OCI-LY3 (cell line): ENCODE measurements at regions not wholly inside any gene's neighbourhood (a gene's known extent, or its start where the extent isn't known, plus 50 kb on each side); places are given as distances from the start of the nearest gene placed in this dataset.

ENCODE experiments used
- H2AFZ ChIP-seq: fragments of 200-600, 300-600 bp; shearing (Covaris generic); 2 replicates; pipeline ENCODE4 v1.6.0; 2014; ENCODE audit warnings: antibody characterized with exemption, low read depth, low read length
- H3K27ac ChIP-seq: fragments of 200-600, 300-600 bp; sonication (generic); 2 replicates; pipeline ENCODE4 v1.5.1; 2014; ENCODE audit warnings: mild to moderate bottlenecking, low read length, moderate library complexity, mixed read lengths
- H3K27me3 ChIP-seq: fragments of 200-600, 300-600 bp; sonication (generic); 2 replicates; pipeline ENCODE4 v1.6.1; 2014; ENCODE audit warnings: low read depth, low read length, mixed read lengths
- H3K36me3 ChIP-seq: fragments of 200-600, 300-600 bp; sonication (generic); replicated peaks from 2 replicates; pipeline ENCODE3; 2014; ENCODE audit warnings: low read depth, low read length, mixed read lengths
- H3K4me1 ChIP-seq: fragments of 300-600, 200-600 bp; sonication (generic); 2 replicates; pipeline ENCODE4 v1.6.1; 2014; ENCODE audit warnings: low read length, mixed read lengths
- H3K4me2 ChIP-seq: fragments of 200-600, 300-600 bp; sonication (generic); 2 replicates; pipeline ENCODE4 v1.6.1; 2014; ENCODE audit warnings: low read length, mixed read lengths
- H3K4me3 ChIP-seq: fragments of 300-600, 200-600 bp; sonication (generic); 2 replicates; pipeline ENCODE4 v1.5.1; 2014; ENCODE audit warnings: antibody characterized with exemption, mild to moderate bottlenecking, low read length, moderate library complexity
- H3K79me2 ChIP-seq: fragments of 300-600, 200-600 bp; shearing (Covaris generic); 2 replicates; pipeline ENCODE4 v1.6.1; 2014; ENCODE audit warnings: mild to moderate bottlenecking, low read length, mixed read lengths
- H3K9ac ChIP-seq: fragments of 300-600, 200-600 bp; shearing (Covaris generic); 2 replicates; pipeline ENCODE4 v1.6.0; 2014; ENCODE audit warnings: mild to moderate bottlenecking, low read length, moderate library complexity
- H3K9me3 ChIP-seq: fragments of 200-600, 300-600 bp; shearing (Covaris generic); 2 replicates; pipeline ENCODE4 v1.6.1; 2014; ENCODE audit warnings: low read length, mixed read lengths; ENCODE audit not compliant: insufficient read depth
- H4K20me1 ChIP-seq: fragments of 200-600, 300-600 bp; sonication (generic); 2 replicates; pipeline ENCODE4 v1.6.1; 2016; ENCODE audit warnings: low read length, mixed read lengths; ENCODE audit not compliant: insufficient read depth
- EZH2phosphoT487 ChIP-seq: fragments of 200-600 bp; shearing (Covaris generic); IDR thresholded peaks from 2 replicates; pipeline ENCODE4 v1.6.1; 2018; ENCODE audit warnings: antibody characterized with exemption, mixed run types, low read depth
- TF ChIP-seq, protein P1 (sequence below): fragments of 200-600, 300-600 bp; sonication (generic); IDR thresholded peaks from 2 replicates; pipeline ENCODE4 v1.5.1; 2014; ENCODE audit warnings: antibody characterized with exemption, low read length, low read depth

DNA sequence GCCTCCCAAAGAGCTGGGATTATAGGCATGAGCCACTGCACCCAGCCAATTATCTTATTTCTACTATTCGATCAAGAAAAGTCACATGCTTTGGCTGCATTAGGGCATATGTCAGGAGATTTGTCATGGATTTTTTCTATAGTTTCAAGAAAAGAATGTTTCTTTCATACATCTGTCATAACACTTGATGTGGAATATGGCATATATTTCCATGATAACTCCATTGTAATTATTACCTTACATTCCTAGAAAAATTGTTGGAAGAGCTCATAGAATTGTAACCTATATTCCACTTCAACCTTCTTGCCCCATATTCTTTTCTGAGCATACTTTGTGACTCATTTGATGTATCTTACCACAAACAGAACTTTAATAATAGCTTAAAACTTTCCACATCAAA, 740.9 kb upstream of the FLRT2 start:
- Histone ChIP-seq H3K4me3 (no peak overlapping the region), H2AFZ (no peak overlapping the region), H3K27ac (no peak overlapping the region), H4K20me1 (no peaks in the 10 kb centered on the region), H3K27me3 (no peaks in the 10 kb centered on the region), H3K4me2 (no peak overlapping the region), H3K79me2 (no peaks in the 10 kb centered on the region), H3K4me1 (peaks cover 9% of the 10 kb centered on the region), H3K9ac (no peak overlapping the region), H3K36me3 (no peaks in the 10 kb centered on the region), H3K9me3 (peaks cover 13% of the 10 kb centered on the region)
- no peak for TF ChIP-seq EZH2phosphoT487
- TF ChIP-seq, protein P1, sequence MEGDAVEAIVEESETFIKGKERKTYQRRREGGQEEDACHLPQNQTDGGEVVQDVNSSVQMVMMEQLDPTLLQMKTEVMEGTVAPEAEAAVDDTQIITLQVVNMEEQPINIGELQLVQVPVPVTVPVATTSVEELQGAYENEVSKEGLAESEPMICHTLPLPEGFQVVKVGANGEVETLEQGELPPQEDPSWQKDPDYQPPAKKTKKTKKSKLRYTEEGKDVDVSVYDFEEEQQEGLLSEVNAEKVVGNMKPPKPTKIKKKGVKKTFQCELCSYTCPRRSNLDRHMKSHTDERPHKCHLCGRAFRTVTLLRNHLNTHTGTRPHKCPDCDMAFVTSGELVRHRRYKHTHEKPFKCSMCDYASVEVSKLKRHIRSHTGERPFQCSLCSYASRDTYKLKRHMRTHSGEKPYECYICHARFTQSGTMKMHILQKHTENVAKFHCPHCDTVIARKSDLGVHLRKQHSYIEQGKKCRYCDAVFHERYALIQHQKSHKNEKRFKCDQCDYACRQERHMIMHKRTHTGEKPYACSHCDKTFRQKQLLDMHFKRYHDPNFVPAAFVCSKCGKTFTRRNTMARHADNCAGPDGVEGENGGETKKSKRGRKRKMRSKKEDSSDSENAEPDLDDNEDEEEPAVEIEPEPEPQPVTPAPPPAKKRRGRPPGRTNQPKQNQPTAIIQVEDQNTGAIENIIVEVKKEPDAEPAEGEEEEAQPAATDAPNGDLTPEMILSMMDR: no peak

DNA sequence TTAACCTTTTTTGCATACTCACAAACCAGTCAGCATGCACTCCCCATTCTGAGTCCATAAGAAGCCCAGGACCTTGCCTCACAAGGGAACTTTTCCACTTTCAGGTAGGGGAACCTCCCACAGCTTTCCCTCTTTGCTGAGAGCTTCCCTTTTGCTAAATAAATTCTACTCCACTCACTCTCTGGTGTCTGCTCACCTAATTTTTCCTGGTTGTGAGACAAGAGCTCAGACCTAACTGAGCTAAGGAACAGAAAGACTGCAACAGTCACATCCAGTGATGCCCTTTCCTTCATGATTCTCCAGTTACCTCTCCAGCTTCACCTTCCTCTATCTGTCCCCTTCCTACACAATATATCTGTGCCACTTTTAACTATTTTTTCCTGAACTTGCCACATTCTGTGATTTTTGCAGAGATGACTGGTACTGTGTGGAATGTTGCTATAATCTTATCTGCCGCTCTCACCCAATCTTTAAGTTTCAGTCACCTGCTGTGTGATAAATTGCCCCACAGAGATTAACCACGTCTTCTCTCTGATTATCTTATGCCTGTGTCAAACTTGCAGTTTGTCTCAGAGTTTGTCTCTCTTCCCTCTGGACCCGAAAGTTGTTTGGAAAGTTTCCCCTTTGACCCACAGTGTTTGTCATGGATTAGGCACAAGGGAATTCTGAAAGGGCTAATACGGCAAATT, 737.1 kb upstream of the FLRT2 start:
- no peak overlapping the region for H2AFZ ChIP-seq

DNA sequence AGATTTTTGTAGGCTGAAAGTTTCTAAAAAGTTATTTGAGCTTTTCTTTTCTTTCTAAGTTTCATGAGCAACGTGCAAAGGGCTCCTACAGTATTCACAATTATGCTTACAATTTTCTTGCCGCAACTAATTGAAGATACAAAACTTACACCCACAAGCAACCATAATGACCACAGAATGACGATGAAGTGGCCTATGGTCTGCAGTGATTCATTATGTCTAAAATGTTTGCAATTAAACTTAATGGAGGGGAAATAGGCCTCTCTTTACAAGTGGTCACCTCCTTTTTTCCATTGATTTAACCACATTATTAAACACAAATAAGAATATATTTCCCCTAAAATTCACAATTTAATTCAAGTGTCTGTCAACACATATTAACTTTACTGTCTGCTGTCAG, 732.6 kb upstream of the FLRT2 start:
- H3K9me3 ChIP-seq: peaks cover 13% of the 10 kb centered on the region
- H3K4me3 ChIP-seq: no peak overlapping the region
- no peak overlapping the region for H3K9ac ChIP-seq
- H3K27me3 ChIP-seq: no peaks in the 10 kb centered on the region
- no peak overlapping the region for H3K27ac ChIP-seq
- no peaks in the 10 kb centered on the region for H3K36me3 ChIP-seq
- H3K79me2 ChIP-seq: no peaks in the 10 kb centered on the region
- TF ChIP-seq, protein P1: no peak
- no peak for TF ChIP-seq EZH2phosphoT487
- H2AFZ ChIP-seq: no peak overlapping the region
- H3K4me1 ChIP-seq: no peaks in the 10 kb centered on the region
- H4K20me1 ChIP-seq: no peaks in the 10 kb centered on the region
- no peak overlapping the region for H3K4me2 ChIP-seq

More for the DNA sequence above, 737.1 kb upstream of the FLRT2 start:
- Histone ChIP-seq H3K4me3 (no peak overlapping the region), H3K4me2 (no peak overlapping the region), H3K27ac (no peak overlapping the region), H3K4me1 (peaks cover 6% of the 10 kb centered on the region), H4K20me1 (no peaks in the 10 kb centered on the region), H3K27me3 (no peaks in the 10 kb centered on the region), H3K36me3 (no peaks in the 10 kb centered on the region), H3K9me3 (peaks cover 13% of the 10 kb centered on the region), H3K79me2 (no peaks in the 10 kb centered on the region), H3K9ac (no peak overlapping the region)
- TF ChIP-seq, protein P1: no peak
- no peak for TF ChIP-seq EZH2phosphoT487

DNA sequence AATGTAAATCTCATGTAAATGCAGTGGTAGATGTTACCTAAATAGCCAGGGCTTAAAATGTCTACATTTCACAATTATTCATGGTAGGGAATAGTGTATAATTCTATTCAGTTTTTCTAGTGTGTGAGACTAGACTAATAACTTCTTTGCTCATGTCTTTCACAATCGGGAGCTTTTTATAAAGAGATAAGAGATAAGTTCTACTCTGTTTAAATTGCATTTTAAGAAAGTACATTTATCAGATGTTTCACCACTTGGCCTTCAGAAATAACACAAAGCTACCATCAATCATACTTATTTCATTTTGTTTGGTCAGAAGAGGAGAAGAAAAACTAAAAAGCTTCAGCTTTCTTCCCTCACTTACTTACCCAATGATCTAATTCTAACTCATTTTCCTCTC, 725.5 kb upstream of the FLRT2 start:
- Histone ChIP-seq H3K9me3 (no peaks in the 10 kb centered on the region), H3K36me3 (no peaks in the 10 kb centered on the region), H3K9ac (no peak overlapping the region), H3K4me3 (no peak overlapping the region), H3K79me2 (no peaks in the 10 kb centered on the region), H3K27ac (no peak overlapping the region), H4K20me1 (no peaks in the 10 kb centered on the region), H3K27me3 (no peaks in the 10 kb centered on the region), H3K4me2 (no peak overlapping the region), H3K4me1 (no peaks in the 10 kb centered on the region), H2AFZ (no peak overlapping the region; the same call in 1 of the 2 replicates)
- TF ChIP-seq, protein P1: no peak
- TF ChIP-seq EZH2phosphoT487: no peak
